Astrocyte of the hippocampus (primary cell): ENCODE measurements at regions not wholly inside any gene's neighbourhood (a gene's known extent, or its start where the extent isn't known, plus 50 kb on each side); places are given as distances from the start of the nearest gene placed in this dataset.
A peak's percentile ranks its signal among the peaks of the same experiment; 100 is the strongest.

Source experiments
- DNase-seq: peaks from one replicate; pipeline ENCODE4 v3.0.0; 2011; ENCODE audit warnings: low read depth, low spot score

- DNase-seq, result no peak
Observed at GRCh38 chr12:89965993-89966392, 257.4 kb upstream of the ATP2B1 start.

- DNase-seq, result no peak
Observed at GRCh38 chr12:89962648-89963047, 254.0 kb upstream of the ATP2B1 start.

- DNase-seq, result peak; percentile 11
Observed at GRCh38 chr12:89960607-89961394, 252.2 kb upstream of the ATP2B1 start.

- DNase-seq, result peak; percentile 55
Observed at GRCh38 chr12:89960011-89960507, 251.4 kb upstream of the ATP2B1 start.

GRCh38 chr12:89959179-89959578, 250.5 kb upstream of the ATP2B1 start:
- DNase-seq, result no peak

- DNase-seq, result no peak
Observed at GRCh38 chr12:89954259-89954658, 245.6 kb upstream of the ATP2B1 start.

- no peak for DNase-seq
Observed at GRCh38 chr12:89951694-89952060, 243.0 kb upstream of the ATP2B1 start.

- peak; percentile 55 for DNase-seq
Observed at GRCh38 chr12:89951050-89951693, 242.5 kb upstream of the ATP2B1 start.

GRCh38 chr12:89950421-89950820, 241.8 kb upstream of the ATP2B1 start:
- DNase-seq, result no peak

GRCh38 chr12:89949457-89950195, 241.0 kb upstream of the ATP2B1 start:
- peak; percentile 78 for DNase-seq

- no peak for DNase-seq
Observed at GRCh38 chr12:89948271-89949175, 239.9 kb upstream of the ATP2B1 start.

- DNase-seq, result peak; percentile 84
Observed at GRCh38 chr12:89947437-89948270, 239.0 kb upstream of the ATP2B1 start.

- no peak for DNase-seq
Observed at GRCh38 chr12:89946518-89947135, 238.0 kb upstream of the ATP2B1 start.

GRCh38 chr12:89945123-89945522, 236.5 kb upstream of the ATP2B1 start:
- no peak for DNase-seq

- no peak for DNase-seq
Observed at GRCh38 chr12:89943463-89943862, 234.8 kb upstream of the ATP2B1 start.

GRCh38 chr12:89941436-89941835, 232.8 kb upstream of the ATP2B1 start:
- DNase-seq, result no peak

- DNase-seq, result no peak
Observed at GRCh38 chr12:89939522-89940215, 231.0 kb upstream of the ATP2B1 start.

GRCh38 chr12:89936631-89937030, 228.0 kb upstream of the ATP2B1 start:
- peak; percentile 21 for DNase-seq

- DNase-seq, result no peak
Observed at GRCh38 chr12:89935850-89936249, 227.2 kb upstream of the ATP2B1 start.
